HG02943 (cell line): ENCODE measurements at regions not wholly inside any gene's neighbourhood (a gene's known extent, or its start where the extent isn't known, plus 50 kb on each side); places are given as distances from the start of the nearest gene placed in this dataset.

Experiments used
- ATAC-seq: cut with Tn5 transposase; IDR thresholded peaks from one replicate; pipeline ENCODE4 v1.9.1; 2021; ENCODE audit warnings: mild to moderate bottlenecking, low read depth, moderate library complexity; ENCODE audit not compliant: unreplicated experiment

DNA sequence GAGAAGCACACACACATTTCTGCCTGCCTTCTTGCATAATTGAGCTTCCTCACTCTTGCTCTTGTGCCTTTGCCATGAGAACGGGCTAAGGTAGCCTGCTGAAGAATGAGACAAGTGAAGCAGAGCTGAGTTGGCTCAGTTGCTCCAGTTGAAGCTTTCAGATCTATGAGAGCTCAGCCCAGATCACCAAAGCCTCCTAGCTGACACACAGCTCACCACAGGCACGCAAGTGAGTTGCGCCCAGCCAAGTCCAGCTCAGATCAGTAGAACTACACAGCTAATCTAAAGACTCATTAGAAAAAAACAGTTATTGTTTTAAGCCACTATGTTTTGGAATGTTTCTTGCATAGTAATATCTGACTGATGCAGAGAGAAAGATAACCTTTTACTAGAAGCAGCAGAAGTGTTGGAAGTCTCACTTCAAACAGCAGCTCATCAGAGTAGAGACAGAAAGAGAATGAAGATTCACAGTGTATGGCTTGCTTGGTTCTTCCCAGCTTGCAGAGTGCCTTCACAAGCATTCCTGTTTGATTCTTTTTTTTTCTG, 362.4 kb downstream of the MID1IP1 start:
- no peak for ATAC-seq

DNA sequence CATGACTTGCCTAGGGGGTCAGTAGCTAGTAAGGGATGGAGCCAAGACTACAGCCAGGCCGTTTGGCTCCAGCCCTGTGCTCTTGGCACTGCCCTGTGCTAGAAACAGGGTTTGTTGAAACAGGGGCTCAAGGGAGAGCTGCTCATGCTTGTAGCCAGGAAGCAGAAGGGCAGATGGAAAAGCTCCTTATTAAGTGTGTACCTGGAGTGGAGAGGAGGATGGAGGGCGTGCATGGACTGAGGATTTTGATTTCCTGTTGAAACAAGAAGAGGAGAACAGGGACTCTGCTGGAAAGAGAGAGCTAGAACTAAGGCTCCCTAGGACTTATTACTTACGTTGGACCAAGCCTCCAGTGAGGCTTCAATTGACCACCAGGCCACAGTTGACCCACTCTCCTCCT, 363.0 kb downstream of the MID1IP1 start:
- ATAC-seq, result no peak

DNA sequence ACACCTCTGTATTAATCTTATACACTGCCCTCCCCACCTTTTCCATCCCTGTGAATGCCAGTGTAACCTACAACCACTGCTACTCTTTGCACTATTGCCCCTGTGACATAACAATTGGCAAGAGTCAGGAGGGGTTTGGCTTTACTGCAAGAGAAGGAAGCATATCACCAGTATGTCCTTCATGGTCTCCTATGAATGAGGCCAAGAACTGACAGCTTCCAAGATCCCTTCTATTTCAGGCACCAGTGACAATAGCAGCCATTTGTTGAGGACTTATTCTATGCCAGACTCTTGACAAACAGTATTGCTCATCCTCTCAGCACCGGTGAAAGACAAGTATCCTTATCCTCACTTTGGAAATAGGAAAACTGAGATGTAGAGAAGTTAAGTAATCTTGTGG, 363.9 kb downstream of the MID1IP1 start:
- no peak for ATAC-seq

DNA sequence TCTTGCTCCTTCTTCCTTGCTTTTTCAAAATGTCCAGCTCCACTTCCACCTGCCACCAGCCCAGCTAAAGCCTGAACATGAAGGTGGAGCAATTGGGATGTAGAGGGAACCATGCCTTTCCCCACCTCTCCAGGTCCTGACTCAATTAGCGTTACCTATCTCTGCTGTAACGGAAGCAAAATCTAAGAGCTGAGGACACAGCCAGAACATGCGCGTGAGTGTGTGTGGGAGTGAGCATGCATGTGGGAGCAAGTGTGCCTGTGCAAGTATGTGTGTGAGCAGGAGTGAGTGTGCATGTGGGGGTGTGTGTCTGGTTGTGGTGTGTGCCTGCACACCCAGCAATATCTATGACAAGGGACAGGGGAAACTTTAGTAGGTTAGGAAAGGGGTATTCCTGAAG, 364.5 kb downstream of the MID1IP1 start:
- no peak for ATAC-seq

DNA sequence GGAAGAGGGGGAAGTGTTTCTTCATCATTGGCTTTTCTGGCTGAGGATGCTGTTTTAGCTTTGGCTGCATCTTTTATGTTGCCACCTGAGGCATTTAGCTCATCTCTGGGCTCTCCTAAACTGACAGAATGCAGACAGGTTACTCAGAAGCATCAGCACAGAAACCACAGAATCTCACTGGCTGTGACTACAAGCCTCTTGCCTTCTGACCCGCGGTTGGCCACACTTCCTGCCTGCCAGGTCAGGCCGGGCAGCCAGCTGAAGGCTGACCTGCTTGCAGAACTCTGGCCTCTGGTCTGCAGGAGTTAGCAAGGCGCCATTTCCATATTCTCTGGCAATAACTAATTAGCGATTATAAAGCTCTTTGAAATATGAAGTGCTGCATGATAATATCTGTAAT, 366.5 kb downstream of the MID1IP1 start:
- no peak for ATAC-seq

DNA sequence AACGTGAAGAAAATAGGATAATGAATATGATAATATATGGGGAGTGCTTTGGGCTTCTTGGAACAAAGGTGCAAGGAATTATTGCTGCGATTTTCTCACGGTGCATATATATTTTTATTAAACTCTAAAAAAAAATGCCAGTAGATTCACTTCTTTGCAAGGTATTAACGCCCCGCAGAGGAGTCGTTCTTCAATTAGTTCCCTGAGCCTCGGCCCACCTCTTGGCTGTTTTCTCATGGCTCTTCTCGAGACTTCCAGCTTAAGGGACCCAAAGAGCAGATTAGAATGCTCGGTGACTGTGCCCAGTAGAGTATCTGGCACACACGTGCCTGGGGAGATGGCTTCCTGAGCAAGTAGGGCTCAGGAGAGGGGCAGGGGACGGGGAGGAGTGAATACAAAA, 367.4 kb downstream of the MID1IP1 start:
- no peak for ATAC-seq

DNA sequence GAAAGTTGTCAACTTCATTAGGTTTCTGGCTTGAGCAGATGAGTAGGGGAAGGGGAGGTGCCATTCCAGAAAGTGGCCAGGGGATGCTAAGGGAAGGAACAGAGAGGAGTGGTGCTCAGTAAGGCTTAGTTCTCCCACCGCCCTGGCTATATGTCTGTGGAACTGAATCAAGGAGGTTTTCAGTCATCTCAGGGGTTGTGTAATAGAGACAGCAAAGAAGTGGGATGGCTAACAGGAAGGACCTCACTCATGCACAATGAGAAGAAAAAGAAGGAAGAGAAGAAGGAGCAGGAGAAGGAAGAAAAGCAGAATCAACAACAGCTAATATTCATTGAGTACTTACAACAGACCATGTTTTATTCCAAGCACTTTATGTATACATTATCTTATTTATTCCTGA, 368.7 kb downstream of the MID1IP1 start:
- no peak for ATAC-seq

DNA sequence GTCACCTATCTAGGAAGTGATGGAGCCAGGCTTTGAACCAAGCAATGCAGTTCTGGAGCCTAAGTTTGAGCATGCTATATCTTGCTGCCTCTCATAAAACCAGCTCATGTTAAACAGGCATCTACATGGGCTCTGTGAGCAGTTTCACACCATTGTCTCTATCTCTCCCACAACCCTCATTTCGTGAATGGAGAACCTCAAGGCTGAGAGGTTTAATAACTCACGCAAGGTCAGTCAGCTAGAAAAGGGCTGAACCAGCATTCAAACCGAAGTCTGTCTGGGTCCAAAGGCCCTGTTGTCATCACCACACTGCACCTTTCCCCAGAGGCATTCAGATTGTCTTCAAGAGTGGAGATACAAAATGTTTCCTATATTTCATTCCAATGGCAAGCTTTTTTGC, 369.2 kb downstream of the MID1IP1 start:
- ATAC-seq, result no peak

DNA sequence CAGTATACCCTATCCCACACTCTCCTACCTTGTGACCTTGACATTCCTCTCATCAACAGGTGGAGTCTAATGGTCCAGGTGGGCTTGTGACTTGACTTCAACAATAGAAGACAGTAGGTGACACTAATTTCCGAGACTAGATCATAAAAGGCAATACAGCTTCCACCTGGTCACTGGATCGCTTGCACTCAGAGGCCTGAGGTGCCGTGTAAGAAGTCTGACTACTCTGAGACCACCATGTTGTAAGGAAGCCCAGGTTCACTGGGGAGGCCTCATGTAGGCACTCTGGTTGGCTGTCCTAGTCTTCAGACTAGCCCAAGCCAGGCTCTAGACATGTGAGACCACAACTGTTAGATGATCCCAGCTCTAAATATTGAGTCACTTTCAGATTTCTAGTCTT, 370.4 kb downstream of the MID1IP1 start:
- ATAC-seq, result no peak

DNA sequence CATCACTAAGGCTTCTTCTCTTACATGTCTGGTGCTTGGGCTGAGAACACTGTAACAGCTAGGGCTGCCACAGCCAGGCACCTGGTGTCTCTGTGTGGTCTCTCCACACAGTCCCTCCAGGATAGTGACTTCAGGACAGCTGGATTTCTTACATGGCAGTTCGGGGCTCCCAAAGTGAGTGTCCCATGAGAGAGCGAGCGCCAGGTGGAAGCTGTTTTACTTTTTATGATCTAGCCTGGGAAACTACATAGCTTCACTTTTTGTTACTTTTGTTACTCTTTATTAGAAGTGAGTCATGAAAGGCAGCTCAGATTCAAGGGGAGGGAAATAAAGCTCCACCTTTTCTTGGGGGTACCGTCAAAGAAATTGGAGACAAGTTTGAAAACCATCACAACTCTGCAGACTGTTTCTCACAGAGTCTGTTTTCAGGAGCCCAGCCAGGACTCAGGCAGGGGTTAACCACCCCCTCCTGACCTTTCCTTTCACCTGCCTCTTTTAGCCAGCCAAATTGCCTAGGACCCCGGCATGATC, 373.0 kb downstream of the MID1IP1 start:
- ATAC-seq, result no peak

DNA sequence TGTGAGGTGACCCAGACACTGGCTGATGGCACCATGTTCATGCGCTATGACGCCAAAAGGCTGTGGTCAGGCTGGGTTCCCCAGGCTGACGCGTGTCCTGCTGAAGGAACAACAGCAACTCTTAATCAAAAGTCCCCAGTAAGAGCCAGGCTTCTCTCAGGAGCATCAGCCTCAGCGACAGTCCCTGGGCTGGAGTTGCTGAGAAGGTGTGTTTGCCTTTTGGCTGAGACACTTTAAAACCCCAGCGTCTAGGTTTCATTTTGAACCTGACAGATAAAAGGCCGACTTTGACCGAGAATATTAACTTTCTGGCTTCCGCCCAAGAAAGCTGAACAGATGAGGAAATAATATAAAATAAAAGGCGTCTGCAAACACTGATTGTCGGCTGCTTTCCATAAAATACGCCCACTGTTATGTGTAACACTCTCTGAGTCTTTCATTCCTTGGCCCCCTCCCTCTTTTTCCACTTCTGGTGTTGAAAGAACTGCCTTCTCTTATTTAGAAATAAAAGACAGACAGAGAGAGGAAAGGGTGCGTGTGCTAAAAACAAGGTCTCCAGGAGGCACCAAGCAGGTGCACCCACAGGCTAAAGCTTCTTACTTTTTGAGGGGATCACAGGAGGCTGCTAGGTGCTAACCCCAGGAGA, 373.6 kb downstream of the MID1IP1 start:
- no peak for ATAC-seq

DNA sequence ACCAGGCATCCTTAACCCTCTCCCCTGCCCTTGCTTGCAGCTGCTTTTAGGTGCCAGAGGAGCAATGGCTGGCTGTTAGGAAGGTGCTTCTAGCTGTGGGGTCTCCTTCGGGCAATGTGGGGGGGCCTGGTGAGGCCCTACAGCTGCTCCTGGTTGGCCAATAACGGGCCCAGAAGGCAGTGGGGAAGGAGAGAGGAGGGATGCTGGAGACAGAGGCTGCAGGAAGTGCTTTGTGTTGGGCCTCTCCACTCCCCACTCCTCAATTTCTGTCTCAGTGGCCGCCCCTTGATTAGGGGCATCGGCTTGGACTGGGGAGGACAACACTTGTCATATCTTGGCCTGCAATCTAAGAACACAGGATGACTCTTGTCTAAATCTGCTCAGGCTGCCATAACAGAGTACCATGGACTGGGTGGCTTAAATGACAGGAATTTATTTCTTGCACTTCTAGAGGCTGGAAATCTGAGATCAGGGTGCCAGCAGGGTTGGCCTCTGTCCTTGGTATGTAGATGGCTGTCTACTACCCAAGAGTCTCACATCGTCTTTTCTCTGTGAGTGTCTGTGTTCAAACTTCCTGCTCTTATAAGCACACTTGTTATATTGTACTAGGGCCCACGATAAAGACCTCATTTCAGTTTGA, 374.3 kb downstream of the MID1IP1 start:
- no peak for ATAC-seq

DNA sequence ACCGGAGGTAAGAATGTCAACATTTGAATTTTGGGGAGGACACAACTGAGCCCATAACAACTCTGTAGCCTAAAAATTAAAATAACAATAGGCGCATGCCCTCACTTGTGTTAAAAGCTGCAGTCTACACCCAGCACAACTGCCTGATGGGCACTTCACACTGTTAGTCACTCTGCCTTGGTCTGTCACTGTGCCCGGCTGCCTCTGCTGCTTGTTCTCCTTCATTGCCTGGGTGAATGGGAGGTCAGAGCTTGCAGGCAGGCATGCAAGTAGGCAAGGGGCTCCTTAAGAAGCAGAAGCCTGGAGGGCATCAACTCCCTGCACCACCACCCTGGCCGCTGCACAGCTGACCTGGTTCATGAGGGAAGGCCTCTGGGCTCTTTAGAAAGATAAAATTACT, 374.8 kb downstream of the MID1IP1 start:
- ATAC-seq, result no peak

DNA sequence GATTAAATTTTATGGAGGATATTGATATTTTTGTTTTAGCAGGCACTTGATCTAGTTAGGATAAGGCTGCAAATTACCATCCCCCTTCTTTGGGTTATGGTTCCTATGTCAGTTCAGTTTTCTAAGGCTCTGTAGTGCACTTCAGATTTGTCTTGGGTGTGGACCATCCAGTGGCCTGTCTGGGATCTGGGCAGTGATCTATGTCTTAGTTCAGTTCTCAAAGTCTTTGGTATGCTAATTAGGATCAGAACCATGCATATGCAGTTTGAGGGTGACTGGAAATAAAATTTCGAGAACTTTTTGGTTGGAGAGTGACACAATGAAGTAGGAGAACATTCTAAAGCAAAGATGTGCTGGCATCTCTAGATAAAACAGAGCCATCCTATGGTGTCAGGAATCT, 388.2 kb downstream of the MID1IP1 start:
- ATAC-seq, result no peak

DNA sequence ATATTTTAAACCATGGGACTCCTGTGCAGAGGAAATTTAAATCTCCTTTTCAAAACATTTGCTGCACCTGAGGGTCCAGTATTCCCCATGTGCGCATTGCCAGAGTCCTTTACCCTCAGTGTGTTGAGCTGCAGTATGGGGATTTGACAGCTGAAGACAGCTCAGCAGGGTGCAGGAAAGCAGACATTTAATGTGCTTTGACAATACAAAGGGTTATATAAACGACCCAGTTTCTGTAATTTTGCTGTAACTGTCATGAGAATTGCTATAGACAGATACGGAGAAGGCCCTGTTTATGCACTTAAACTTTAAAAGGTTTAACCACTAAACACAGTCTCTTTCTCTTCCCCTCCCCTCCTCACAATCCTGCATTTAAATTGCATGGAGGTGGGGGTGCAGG, 393.4 kb downstream of the MID1IP1 start:
- no peak for ATAC-seq

DNA sequence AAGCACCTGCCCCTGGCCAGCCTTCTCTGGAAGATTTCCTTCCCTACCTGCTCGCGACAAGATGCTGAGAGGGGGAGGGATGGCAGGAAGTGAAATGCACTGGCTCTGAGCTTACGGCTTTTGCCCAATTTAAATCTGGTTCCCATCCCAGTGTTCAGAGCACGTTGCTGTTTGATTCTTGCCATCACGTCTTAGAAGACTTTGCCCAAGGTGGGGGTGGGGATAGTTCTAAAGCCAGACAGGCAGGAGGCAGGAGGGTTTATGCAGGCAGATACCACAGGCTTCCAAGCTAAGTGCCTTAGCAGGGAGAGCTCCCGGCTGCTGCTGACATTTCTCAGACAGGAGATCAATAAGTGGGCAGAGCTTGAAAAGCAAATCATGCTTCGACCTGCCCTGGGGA, 393.9 kb downstream of the MID1IP1 start:
- ATAC-seq, result no peak

DNA sequence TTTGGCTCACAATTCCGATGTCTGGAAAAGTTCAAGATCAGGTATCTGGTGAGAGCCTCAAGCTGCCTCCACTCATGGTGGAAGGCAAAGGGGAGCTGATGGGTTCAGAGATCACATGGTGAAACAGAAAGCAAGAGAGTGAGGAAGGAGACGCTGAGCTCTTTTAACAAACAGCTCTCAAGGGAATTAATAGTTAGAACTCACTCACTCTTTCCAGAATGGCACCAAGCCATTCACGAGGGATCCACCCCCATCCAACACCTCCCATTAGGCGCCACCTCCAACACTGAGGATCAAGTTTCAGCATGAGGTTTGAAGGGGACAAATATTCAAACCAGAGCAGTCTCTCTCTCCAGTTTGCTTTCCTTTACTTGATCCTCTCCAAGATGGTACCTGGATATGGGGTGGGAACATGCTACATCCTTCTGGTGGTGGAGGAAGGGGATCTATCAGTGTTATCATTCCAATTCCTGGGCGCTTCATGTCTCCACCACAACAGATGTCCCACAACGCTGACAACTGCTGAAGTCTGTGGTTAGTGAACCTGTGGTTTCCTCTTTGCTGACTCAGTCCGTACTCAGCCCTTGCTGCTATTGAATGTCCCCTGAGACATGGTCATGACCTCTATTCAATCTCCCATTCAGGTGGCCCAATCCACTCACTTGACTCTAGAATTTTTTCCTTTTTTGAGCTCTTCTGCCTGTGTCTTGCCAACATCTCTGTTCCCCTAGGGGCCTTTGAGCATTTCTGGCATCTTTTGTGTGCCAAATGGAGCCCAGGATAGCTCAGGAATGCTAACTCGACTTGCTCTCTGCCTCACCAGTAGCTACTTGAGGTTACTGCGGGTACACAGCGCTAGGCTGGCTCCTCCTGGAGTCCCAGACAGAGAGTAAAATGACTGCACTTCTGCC, 395.2 kb downstream of the MID1IP1 start:
- peak; percentile 90 for ATAC-seq

DNA sequence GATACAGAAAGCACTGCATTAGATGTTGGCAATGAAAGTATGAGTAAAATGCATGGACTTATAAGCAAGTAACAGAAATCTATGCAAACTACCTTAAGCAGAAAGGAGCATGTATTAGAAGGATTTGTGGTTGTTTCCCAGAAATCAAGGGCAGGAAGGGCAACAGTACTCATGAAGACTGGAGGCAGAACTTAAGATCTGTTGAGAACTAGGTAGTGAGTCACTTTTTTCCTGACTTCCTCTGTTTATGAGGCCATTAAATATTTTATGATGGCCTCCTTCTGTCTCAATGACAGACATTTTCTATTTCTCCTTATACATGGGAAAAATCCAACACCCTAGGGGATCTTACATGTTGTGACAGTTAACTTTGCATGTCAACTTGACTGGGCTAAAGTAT, 398.2 kb downstream of the MID1IP1 start:
- no peak for ATAC-seq

DNA sequence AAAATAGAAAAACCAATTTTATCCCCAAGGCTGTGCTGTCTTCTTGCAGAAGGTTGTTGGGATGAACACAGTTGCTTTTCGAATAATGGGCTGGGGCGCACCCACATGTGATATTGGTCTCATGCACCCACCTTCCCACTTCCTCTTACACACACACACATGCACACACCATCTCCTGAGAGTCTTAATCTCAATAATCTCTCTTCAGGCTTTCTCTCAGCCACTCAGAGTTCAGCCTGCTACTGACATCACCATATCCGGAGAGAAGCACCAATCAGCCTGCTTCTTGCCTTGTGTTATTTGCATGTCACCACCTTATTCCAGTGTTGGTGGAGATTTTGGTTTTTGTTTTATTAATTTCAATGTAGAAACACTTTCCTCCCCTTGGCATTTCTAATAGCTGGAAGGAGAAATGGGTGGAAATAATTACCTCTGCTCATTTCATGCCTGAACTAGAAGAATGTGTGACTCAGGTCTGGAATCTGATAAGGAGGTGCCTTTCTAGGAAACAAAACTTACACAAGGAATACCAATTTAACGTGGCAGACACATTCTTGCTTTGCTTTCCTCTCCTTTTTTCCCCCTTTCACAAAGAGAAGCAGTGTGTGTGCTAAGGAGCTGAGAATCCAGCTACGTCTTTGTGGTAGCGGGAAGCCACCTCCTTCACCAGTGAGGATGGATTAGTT, 400.2 kb downstream of the MID1IP1 start:
- no peak for ATAC-seq

DNA sequence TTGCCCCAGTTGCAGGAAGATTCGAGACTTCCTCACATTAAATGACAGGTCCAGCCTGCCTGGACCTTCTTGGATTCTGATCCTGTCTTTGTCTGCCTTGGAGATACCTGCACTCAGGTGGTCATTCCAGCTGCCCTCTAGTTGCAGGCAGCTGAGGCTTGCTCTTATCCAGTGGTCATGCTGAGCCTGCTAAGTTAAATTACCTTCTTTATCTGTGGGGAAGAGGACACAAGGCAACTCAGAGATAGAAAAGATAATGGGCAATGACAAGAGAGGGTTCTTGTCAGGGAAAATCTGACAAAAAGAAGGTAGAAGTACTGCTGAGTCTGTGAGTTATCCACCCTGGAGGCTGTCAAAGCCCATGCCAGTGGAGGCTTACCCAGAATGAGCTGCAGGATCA, 401.4 kb downstream of the MID1IP1 start:
- no peak for ATAC-seq

DNA sequence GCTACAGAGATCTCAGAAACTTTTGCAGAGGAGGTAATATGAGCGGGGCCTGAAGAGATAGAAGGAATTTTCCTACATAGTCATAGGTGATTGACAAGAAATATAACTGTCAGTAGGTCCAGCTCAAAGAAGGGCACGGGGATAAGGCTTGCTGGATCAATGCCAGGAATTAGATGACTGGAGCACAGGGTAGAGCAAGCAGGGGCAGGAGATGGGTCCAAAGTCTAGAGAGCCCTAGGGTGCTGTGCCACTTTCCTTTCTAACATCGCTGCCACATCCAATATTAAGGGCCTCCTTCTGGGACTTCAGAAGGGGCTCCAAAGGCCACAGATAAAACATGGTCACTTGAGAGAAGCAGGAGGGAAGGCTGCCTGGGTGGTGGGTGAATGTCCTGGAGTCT, 402.2 kb downstream of the MID1IP1 start:
- no peak for ATAC-seq
